HG02571 (cell line): ENCODE measurements at regions not wholly inside any gene's neighbourhood (a gene's known extent, or its start where the extent isn't known, plus 50 kb on each side); places are given as distances from the start of the nearest gene placed in this dataset.

Experiments
- ATAC-seq: cut with Tn5 transposase; IDR thresholded peaks from one replicate; pipeline ENCODE4 v1.9.1; 2021; ENCODE audit warnings: mild to moderate bottlenecking, moderate library complexity; ENCODE audit not compliant: unreplicated experiment

- ATAC-seq = no peak
Observed at GRCh38 chr6:133583907-133584427, 304.9 kb upstream of the TCF21 start.

- no peak for ATAC-seq
Observed at GRCh38 chr6:133584823-133585222, 304.1 kb upstream of the TCF21 start.

DNA sequence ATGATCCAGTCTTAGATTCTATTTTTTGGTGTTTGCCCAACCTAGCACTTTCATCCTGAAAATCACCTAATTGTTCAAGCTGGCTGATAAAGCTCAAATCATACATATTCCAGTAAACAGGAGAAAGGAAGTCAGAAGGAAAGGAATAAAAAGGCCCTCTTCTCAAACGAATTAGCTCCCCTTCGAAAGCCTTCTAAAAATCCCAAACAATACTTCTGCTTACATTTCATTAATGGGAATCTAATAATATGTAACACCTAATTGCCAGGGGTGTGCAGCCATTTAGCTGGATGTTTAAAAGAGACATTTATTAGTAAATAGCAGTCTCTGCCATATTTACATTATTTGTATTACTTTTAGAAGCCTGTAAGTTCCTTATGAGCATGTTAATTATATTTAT is 302.9 kb upstream of the TCF21 start:
- ATAC-seq = no peak

GRCh38 chr6:133587546-133588160 is 301.3 kb upstream of the TCF21 start:
- ATAC-seq = no peak

- no peak for ATAC-seq
Observed at GRCh38 chr6:133590196-133590595, 298.7 kb upstream of the TCF21 start.

- no peak for ATAC-seq
Observed at GRCh38 chr6:133590814-133591213, 298.1 kb upstream of the TCF21 start.

GRCh38 chr6:133591275-133591674 is 297.6 kb upstream of the TCF21 start:
- ATAC-seq = no peak

GRCh38 chr6:133594652-133595110 is 294.2 kb upstream of the TCF21 start:
- no peak for ATAC-seq

DNA sequence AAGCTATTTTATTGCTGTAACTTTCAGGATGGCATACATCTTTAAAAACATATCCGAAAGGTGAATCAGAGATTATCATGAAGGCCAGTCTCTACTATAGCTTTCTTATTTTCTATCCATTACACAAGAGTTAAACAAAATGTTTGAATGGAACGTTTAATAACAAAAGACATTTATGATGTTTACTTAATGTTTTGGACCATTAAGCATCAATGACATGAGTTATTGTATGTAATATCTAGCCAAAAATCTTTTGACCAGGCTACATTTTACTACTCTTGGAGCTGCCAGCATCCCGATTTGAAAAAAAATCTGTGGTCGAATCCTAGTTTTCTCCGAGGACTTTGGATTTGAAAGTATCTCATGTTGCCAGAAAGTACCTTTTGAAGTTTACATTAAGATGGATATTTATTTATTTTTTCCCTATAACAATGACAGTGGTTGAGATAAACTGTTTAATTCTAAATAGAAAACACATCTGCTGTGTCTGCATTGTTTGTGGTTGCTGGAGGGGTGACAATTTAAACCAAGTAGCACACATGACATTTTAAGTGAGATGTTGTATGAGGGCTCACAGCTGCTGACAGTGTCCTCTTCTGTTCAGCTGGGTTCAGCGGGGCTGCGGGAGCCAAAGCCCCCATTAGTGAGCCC is 293.7 kb upstream of the TCF21 start:
- no peak for ATAC-seq

DNA sequence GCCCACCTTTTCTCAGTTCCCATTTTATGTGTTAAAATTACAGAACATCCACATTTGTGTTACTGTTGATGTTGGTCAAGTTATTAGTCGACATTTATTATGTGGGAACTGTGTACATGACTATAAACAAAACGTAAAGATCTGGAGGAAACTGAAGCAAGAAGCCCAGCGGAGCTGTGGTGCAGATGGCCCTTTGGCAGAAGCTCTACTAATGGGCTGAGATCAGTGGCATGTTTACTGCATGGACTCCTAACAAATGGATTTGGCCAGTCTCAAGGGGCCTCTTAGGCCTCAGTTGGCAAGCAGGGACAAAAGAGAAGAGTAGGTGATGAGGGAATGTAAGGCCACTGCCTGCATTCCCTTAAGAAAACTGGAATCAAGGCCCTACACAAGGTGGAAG is 282.1 kb upstream of the TCF21 start:
- no peak for ATAC-seq

DNA sequence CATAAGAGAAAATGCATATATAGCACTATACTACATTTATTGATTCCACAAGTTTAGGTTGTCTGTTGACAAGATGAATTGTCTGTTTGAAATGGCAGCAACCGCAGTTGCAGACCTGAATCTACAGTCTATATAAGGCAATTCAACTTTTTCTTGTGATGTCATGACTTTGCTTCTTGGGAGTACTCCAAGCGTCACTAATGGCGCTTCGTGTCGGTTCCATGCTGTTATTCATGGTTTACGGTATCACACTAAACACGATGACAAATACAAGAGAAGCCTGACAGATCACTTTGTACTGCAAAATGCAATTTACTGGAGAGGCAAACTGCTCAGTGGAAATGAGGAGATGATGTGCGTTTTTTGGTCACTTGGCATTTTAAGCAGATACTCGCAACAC is 280.3 kb upstream of the TCF21 start:
- no peak for ATAC-seq

DNA sequence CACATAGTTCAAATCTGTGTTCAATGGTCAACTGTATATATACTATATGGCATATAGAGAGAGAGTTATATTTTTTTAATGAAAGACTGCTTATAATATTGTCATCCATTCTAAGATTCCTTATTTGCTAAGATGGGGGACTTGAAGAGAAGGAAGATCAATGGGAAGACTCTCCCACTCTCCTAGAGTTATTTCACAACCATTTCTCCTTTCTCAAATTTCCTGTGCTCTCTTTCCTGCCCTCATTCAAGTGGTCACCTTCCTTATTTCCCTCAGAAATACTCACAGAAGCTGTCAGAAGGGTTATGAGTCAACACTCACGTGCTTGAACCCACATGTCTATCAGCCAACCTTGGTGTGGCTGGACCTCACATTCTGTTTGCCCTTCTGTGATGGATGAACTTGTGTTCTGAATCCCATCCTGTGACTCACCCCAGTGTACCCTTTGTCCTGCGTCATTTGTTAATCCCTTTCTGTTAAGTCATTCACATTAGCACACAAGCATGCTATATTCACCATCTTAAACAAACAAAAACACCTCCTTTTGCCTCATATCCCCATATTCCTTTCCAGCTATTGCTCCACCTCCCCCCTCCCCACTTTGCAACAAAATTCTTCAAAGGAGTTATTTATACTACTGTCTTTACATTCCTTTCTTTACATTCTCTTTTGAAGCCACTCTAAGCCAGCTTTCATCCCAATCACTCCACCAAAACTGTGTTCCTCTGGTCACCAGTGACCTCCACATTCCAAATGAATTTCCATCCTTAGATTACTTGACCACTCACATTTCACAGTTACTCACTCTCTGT is 279.3 kb upstream of the TCF21 start:
- ATAC-seq = no peak

GRCh38 chr6:133610227-133610840 is 278.6 kb upstream of the TCF21 start:
- ATAC-seq = no peak

- ATAC-seq = no peak
Observed at GRCh38 chr6:133610971-133611370, 277.9 kb upstream of the TCF21 start.

- no peak for ATAC-seq
Observed at GRCh38 chr6:133612459-133612858, 276.5 kb upstream of the TCF21 start.

- ATAC-seq = no peak
Observed at GRCh38 chr6:133613211-133613610, 275.7 kb upstream of the TCF21 start.

- ATAC-seq = no peak
Observed at GRCh38 chr6:133621751-133622150, 267.2 kb upstream of the TCF21 start.

GRCh38 chr6:133623065-133623464 is 265.8 kb upstream of the TCF21 start:
- ATAC-seq = no peak

DNA sequence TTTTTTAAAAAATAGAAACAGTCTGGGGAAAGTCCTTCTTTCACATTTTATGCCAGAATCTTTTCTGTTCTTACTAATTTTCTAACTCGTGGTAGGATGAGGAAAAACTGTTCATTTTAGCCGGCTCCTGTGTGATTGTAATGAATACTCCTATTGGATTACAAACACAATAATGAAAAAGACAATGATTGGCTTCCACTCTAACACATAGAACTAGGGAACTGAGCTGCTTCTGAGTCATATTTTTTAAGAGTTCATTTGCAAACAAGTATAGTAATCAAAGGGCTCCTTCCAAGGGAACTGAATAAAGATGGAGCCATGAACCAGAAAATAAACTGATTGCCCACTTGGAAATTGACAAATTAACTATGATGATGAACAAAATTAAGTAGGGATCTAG is 265.3 kb upstream of the TCF21 start:
- no peak for ATAC-seq

DNA sequence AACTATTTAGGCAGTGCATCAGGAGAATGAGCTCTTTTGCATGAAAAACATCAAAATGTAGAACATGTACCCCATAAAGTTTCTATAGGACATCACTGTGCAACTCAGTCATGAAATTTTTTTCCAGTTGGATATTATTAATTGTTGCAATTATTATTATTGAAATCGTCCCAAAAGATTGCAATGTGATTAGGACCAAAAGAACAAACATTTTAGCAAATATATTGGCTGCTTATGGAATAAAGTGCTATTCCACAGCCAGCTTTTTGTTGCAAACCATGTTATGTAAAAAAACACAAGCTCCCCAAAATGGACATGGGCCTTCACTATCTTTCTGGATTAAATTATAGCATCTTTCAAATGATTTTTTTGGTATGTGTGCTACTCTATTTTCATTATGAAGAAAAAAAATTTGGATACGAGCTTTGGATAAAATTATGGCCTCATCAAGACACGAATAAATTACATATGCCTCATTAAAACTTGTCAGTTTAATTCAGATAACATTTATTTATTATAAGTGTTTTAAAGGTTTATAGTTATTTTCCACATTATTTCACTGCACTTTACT is 262.7 kb upstream of the TCF21 start:
- no peak for ATAC-seq

- no peak for ATAC-seq
Observed at GRCh38 chr6:133629970-133630369, 258.9 kb upstream of the TCF21 start.
